ENCODE measurements at regions not wholly inside any gene's neighbourhood (a gene's known extent, or its start where the extent isn't known, plus 50 kb on each side); places are given as distances from the start of the nearest gene placed in this dataset.

DNA sequence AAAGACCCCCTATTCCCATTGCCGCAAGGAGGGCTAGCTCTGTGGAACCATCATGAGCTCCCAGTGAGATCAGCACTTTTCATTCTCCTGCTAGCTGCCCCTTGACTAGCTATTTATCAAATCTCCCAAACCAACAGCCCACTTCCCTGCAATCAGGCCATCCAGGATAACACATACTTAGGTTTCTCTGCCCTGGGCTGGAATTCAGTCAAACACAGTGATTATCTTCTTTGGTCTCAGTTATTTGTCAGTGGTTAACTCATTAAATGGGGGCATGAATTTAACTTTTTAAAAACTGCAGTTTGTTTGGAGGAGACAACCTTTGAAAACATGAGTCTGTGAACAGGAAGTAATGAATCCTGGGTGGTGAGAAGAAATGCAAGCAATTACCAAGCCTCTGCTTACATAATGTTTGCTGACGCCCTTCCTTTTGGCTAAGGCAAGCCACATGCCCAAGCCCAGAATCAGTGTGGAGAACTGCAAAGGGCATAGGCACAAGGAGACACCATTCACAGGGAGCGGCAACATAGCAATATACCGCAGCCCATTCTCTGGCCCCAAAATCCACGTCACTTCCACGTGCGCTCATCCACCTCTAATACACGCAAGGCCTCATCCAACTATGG, 275.0 kb downstream of the DRD1 start:
- H3K27ac ChIP-seq, result no peak overlapping the region
- no peak for DNase-seq (ENCODE audit: low spot score)
- no peak for TF ChIP-seq CTCF (IDR thresholded peaks at IDR 0.05)
- H3K4me3 ChIP-seq, result no peak overlapping the region

DNA sequence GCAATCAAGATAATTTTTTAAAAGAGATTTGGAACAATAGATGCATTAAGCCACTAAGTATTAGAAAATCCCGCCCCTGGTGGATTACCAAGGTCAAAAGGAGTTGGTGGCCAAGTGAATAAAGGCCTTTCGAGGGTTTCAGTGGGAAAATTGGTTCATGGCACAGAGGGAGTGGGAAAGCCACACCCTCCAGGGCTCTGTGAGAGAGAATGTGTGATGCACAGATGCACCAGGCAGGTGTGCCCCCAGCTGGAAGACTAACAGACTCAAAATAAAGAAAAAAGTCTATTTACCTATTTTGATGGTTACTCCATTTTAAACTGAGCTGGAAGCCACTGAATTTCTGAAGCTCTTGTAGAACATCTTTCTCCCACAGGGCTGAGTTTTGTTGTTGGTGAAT, 278.0 kb downstream of the DRD1 start:
- no peak for TF ChIP-seq CTCF (IDR thresholded peaks at IDR 0.05)
- Histone ChIP-seq H3K27ac (no peak overlapping the region), H3K4me3 (no peak overlapping the region)
- DNase-seq (ENCODE audit: low spot score), result no peak

DNA sequence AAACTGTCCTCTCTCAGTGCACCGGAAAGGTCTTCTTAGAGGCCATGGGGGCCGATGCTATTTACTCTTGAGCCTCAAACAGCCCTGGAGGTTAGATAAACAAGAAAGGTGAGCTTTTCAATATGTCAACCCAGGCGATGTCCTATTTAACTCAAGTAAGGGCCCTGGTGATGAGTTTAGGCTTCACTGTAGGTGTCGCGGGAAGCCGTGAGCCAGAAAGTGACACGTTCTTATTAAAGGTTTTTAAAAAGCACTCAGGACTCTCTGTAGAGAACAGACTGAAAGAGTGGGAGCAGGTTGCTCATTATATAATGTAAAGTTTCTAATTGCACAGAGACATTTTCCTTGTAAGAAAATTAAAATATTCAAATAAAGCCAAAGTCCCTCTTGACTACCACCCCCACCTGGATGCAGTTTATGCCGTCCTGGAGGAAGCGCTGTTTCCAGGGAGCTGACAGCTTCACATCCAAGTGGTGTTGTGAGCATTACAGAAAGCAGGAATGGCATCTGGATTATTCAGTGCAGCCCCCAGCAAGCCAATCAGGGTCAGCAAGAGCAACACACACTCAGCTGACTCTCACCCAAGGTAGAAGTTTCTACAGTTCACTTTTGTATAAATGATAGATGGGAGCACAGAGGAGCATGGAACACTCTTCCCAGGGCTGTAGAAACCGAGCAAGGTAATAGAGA, 280.3 kb downstream of the DRD1 start:
- H3K4me3 ChIP-seq, result no peak overlapping the region
- TF ChIP-seq CTCF (IDR thresholded peaks at IDR 0.05), result no peak
- no peak for DNase-seq (ENCODE audit: low spot score)
- no peak overlapping the region for H3K27ac ChIP-seq

DNA sequence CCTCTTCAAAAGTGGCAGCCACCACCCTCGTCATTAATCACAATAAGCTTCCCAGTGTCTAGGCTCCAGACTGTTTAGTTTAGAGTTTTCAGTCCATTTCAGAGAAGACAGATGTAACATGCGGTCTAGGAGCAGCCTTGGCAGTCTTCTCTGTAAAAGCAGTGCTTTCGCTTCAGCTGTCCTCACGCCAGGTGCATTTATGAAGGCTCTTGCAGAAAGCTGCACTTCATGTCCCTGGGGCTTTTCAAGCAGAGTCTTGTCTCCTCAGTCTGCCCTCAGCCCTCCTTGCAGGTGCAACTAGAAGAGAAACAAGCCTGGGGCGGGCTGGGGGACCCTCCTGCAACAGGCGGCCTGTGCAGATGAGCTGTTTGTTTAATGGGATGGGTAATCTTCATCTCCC, 281.9 kb downstream of the DRD1 start:
- H3K4me3 ChIP-seq, result no peak overlapping the region
- no peak for TF ChIP-seq CTCF (IDR thresholded peaks at IDR 0.05)
- no peak for DNase-seq (ENCODE audit: low spot score)
- no peak overlapping the region for H3K27ac ChIP-seq

DNA sequence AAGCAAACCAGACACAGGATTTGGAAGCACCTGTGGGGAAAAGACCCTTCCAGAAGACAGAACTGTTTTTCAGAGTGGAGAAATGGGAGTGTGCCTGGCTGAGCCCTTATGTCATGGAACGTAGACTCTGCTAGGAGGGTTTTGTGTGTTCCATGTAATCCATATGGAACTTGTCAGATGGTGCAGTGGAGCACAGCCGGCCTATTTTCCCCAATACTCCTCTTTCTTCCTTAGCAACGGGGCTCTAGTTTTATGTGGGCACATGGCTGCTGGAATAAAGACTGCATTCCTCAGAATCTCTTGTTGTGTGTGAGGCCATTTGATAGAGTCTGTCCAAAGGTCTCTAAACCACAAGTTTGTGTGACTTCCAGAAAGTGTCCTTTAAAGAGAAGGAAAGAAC, 284.0 kb downstream of the DRD1 start:
- TF ChIP-seq CTCF (IDR thresholded peaks at IDR 0.05), result no peak
- Histone ChIP-seq H3K4me3 (no peak overlapping the region), H3K27ac (no peak overlapping the region)
- DNase-seq (ENCODE audit: low spot score), result no peak

- no peak overlapping the region for H3K27ac ChIP-seq
- no peak for TF ChIP-seq CTCF (IDR thresholded peaks at IDR 0.05)
- DNase-seq (ENCODE audit: low spot score), result no peak
- no peak overlapping the region for H3K4me3 ChIP-seq
These were observed 295.3 kb downstream of the DRD1 start for GRCh38 chr5:175148636-175149172.

DNA sequence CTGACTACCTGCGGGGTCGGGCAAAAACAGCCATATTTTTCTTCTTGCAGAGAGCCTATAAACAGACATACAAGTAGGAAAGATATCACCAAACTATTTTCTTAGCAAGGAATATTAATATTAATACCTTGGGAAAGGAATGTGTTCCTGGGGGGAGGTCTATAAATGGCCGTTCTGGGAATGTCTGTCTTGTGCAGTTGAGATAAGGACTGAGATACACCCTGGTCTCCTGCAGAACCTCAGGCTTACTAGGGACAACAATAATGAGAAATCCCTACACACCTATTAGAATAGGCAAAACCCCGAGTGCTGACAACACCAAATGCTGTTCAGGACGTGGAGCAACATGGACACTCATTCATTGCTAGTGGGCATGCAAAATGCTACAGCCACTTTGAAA, 297.2 kb downstream of the DRD1 start:
- DNase-seq (ENCODE audit: low spot score), result no peak
- no peak overlapping the region for H3K27ac ChIP-seq
- no peak overlapping the region for H3K4me3 ChIP-seq
- no peak for TF ChIP-seq CTCF (IDR thresholded peaks at IDR 0.05)

All from coronary artery (tissue), 2 donors.